A549 (cell line): ENCODE measurements at regions not wholly inside any gene's neighbourhood (a gene's known extent, or its start where the extent isn't known, plus 50 kb on each side); places are given as distances from the start of the nearest gene placed in this dataset.

Source experiments
- BHLHE40 ChIP-seq: IDR thresholded peaks from 2 replicates; pipeline ENCODE4 v1.6.1; 2012; ENCODE audit warnings: low read depth, low read length, inconsistent platforms
- CHD2 ChIP-seq: fragments of 150-350 bp; IDR thresholded peaks from 2 replicates; pipeline ENCODE4 v1.6.1; 2014; ENCODE audit warnings: low read length; ENCODE audit not compliant: partially characterized antibody
- CTCF ChIP-seq: fragments of >200 bp; sonication (Bioruptor Twin); formaldehyde crosslinking; IDR thresholded peaks from 3 replicates; pipeline ENCODE4 v1.5.1; 2016
- EHMT2 ChIP-seq: fragments of 200-600 bp; sonication (generic); IDR thresholded peaks from 2 replicates; pipeline ENCODE4 v1.6.1; 2016; ENCODE audit warnings: antibody characterized with exemption, low read depth, mild to moderate bottlenecking, moderate library complexity
- EP300 ChIP-seq, 2 experiments: fragments of >200 bp; sonication (Bioruptor Twin); formaldehyde crosslinking; IDR thresholded peaks; 2 replicates in 1 of 2; 3 replicates in 1 of 2; pipeline ENCODE4 v1.6.1; 2016 to 2017
- POLR2A ChIP-seq: IDR thresholded peaks from 2 replicates; pipeline ENCODE4 v1.6.1; 2012; ENCODE audit warnings: mild to moderate bottlenecking, low read length
- RAD21 ChIP-seq, 2 experiments: fragments of >200 bp in 1 of 2; sonication (Bioruptor Twin) in 1 of 2; formaldehyde crosslinking in 1 of 2; IDR thresholded peaks in 1 of 2; conservative IDR thresholded peaks in 1 of 2; 2 replicates in 1 of 2; 3 replicates in 1 of 2; pipeline ENCODE4 v1.6.1; 2012 to 2018; ENCODE audit warnings: inconsistent platforms in 1 of 2

DNA sequence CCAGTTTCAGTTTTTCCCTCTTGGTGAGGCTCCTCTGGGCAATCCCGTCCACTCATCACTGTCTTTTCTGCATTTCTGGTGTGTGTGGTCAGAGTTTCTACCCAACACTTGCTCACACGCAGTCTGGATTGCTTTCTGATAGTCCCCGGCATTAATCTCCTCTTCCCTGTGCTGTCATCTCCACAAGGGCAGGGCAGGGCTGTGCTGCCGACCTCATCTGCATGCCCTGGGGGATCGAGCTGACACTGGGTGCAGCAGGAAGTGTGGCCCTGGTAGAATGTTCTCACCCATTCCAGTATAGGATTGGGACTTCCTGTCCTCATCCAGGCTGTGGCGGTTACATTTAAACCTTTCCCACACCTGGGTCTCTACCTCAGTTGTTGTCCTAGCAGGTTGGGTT is 80.0 kb upstream of the FAM136A start:
- TF ChIP-seq EHMT2 (no peak), CTCF (no peak), RAD21 (conservative IDR thresholded peaks at IDR 0.05 in 1 of 2, IDR thresholded peaks at IDR 0.05 in 1 of 2) (no peak), CHD2 (no peak), BHLHE40 (no peak), EP300 (IDR thresholded peaks at IDR 0.05) (no peak), POLR2A (no peak)
